ENCODE measurements at regions not wholly inside any gene's neighbourhood (a gene's known extent, or its start where the extent isn't known, plus 50 kb on each side); places are given as distances from the start of the nearest gene placed in this dataset.

DNA sequence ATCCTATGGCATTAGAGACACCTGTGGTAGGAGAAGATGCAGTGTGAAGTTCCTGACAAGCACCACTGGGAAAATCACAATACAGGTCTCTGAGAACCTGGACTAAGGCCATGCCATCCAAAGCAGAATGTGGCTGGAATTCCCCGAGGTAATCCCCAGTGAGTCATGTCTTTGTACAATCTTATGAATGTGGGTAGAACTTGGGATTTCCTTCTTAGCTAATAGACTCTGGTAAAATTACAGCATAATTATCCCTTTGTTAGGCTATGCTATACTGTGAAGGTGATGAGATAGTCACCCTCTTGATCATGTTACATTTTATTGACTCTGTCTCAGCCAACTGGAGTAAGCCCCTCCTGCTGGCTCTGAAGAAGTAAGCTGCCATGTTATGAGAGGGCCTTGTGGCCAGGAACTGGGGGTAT, 224.3 kb upstream of the DCN start:
- no peak overlapping the region for H3K4me3 ChIP-seq
- H3K9me3 ChIP-seq: no peaks in the 10 kb centered on the region
- H3K36me3 ChIP-seq: no peaks in the 10 kb centered on the region
- FAIRE-seq: no peak
- peak in 1 of 6 donors; percentile 17 for DNase-seq
- intact Hi-C loops (cut with DNase I): no loop called here
- ATAC-seq: peak in 1 of 4 donors; percentile 67
- no peaks in the 10 kb centered on the region for H3K4me1 ChIP-seq
- H3K27ac ChIP-seq: no peak overlapping the region
- TF ChIP-seq, protein P1, sequence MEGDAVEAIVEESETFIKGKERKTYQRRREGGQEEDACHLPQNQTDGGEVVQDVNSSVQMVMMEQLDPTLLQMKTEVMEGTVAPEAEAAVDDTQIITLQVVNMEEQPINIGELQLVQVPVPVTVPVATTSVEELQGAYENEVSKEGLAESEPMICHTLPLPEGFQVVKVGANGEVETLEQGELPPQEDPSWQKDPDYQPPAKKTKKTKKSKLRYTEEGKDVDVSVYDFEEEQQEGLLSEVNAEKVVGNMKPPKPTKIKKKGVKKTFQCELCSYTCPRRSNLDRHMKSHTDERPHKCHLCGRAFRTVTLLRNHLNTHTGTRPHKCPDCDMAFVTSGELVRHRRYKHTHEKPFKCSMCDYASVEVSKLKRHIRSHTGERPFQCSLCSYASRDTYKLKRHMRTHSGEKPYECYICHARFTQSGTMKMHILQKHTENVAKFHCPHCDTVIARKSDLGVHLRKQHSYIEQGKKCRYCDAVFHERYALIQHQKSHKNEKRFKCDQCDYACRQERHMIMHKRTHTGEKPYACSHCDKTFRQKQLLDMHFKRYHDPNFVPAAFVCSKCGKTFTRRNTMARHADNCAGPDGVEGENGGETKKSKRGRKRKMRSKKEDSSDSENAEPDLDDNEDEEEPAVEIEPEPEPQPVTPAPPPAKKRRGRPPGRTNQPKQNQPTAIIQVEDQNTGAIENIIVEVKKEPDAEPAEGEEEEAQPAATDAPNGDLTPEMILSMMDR (IDR thresholded peaks at IDR 0.05): no peak
- no peaks in the 10 kb centered on the region for H3K27me3 ChIP-seq
- WGBS, 2 donors: 72 to 96% methylated on average over 1 of the region's 1 CpG

DNA sequence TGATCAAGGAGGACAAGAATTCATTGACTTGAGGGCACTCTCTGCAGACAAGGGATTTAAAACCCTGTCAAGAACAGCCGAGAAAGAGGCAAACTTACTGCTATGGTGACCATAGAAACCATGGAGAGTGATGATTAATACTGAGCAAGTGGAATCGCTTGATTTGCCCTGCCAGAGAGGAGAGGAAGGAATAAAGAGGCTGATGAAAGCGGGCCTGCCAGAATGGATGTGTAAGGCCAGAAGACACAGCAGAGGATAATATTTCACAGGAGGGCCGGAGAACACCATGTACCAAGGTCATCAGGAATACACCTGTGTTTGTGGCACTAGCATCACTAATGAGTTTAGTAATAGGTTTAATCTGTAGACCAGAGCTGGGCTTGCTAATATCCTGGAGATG, 221.8 kb upstream of the DCN start:
- intact Hi-C loops (cut with DNase I): no loop called here
- no peaks in the 10 kb centered on the region for H3K36me3 ChIP-seq
- 81 to 86% methylated on average over 4 of the region's 4 CpGs for WGBS, 2 donors
- TF ChIP-seq, protein P1 (IDR thresholded peaks at IDR 0.05): no peak
- H3K4me1 ChIP-seq: no peaks in the 10 kb centered on the region
- no peaks in the 10 kb centered on the region for H3K9me3 ChIP-seq
- ATAC-seq (peak in 2 of 4 donors; percentile 44 to 66), DNase-seq (no peak), FAIRE-seq (no peak)
- H3K27ac ChIP-seq: no peak overlapping the region
- H3K27me3 ChIP-seq: no peaks in the 10 kb centered on the region
- H3K4me3 ChIP-seq: no peak overlapping the region

DNA sequence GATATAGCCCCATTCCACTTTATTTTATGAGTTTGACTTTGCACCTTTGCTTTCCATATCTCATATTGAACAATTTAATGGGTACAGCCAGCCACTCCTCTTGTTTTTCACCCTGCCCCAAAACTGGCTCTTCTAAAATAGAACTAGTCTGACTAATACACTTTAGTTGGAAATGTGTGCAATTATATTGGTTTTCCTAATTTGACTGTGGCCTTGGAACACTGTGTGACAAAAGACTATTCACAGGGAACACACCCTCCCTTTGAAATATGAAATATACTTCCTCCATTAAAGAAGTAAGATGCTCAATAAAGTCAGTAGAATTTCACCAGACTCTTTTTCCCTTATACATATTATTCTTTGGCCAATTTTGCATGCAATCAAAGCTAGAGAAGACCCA, 218.6 kb upstream of the DCN start:
- H3K9me3 ChIP-seq: no peaks in the 10 kb centered on the region
- ATAC-seq: no peak

DNA sequence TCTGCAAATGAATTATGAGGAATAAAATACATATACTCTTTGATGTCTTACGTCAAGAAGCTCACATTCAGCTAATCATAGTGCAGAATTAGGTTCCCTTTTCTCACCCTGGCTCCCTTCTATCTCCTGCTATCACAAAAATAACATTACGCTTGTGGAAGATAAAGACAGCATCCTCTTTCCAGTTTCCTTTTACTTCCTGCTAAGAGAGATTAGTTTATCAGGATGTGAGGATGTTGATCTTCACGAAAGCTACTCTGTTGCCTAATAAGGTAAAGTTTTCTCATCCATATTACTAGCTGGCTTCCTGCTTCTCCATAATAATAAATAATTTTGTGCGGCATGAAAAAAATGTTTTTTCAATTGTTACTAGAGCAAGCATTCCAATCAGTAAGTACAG, 217.7 kb upstream of the DCN start:
- Histone ChIP-seq H3K9me3 (no peaks in the 10 kb centered on the region), H3K4me3 (no peak overlapping the region), H3K36me3 (no peaks in the 10 kb centered on the region), H3K27me3 (no peaks in the 10 kb centered on the region), H3K27ac (no peak overlapping the region), H3K4me1 (no peaks in the 10 kb centered on the region)
- intact Hi-C loops (cut with DNase I): no loop called here
- 70 to 78% methylated on average over 4 of the region's 4 CpGs for WGBS, 2 donors
- ATAC-seq (no peak), FAIRE-seq (no peak), DNase-seq (no peak)
- TF ChIP-seq, protein P1 (IDR thresholded peaks at IDR 0.05): no peak

More for the DNA sequence above, 218.6 kb upstream of the DCN start:
- TF ChIP-seq, protein P1 (IDR thresholded peaks at IDR 0.05): no peak
- no peaks in the 10 kb centered on the region for H3K4me1 ChIP-seq
- H3K36me3 ChIP-seq: no peaks in the 10 kb centered on the region
- intact Hi-C loops (cut with DNase I): no loop called here
- no peaks in the 10 kb centered on the region for H3K27me3 ChIP-seq
- no peak overlapping the region for H3K27ac ChIP-seq
- DNase-seq (no peak), FAIRE-seq (no peak)
- H3K4me3 ChIP-seq: no peak overlapping the region

DNA sequence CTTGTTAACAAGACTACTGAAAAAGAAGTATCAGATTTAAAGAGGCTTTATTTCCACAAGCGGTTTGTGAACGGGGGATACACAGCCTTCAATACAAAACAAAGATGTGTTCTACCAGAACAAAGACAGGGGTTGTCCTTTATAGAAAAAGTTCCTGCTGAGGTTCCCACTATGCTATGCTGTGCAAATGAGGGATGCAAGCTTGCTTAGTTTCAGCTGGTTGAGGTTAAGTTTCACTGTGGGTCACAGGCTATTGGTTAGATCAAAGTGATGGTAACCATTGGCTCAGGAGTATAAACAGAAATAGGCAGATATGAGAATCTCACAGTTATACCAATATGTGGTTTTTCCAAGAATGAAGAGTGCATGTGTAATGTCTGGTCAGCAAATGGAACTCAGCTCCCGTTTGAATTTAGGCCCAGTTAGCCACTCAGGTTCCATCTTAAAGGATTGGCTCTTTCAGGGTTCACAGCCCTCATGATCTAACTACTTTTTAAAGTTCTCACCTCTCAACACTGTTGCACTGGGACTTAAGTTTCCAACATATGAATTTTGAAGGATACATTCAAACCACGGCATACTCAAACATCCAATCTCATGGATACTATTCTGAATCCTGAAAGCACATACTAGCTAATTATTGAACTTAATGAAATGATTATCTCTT, 215.4 kb upstream of the DCN start:
- ATAC-seq (no peak), DNase-seq (no peak), FAIRE-seq (no peak)
- 87 to 88% methylated on average over 4 of the region's 4 CpGs for WGBS, 2 donors
- no peaks in the 10 kb centered on the region for H3K9me3 ChIP-seq
- TF ChIP-seq, protein P1 (IDR thresholded peaks at IDR 0.05): no peak
- H3K4me1 ChIP-seq: no peaks in the 10 kb centered on the region
- intact Hi-C loops (cut with DNase I): no loop called here
- no peaks in the 10 kb centered on the region for H3K27me3 ChIP-seq
- H3K27ac ChIP-seq: no peak overlapping the region
- H3K4me3 ChIP-seq: no peak overlapping the region
- H3K36me3 ChIP-seq: no peaks in the 10 kb centered on the region

All from pancreas (tissue), 10 donors.